HG02759 (cell line): ENCODE measurements at regions not wholly inside any gene's neighbourhood (a gene's known extent, or its start where the extent isn't known, plus 50 kb on each side); places are given as distances from the start of the nearest gene placed in this dataset.

Source experiments
- ATAC-seq: cut with Tn5 transposase; IDR thresholded peaks from one replicate; pipeline ENCODE4 v1.9.1; 2021; ENCODE audit warnings: mild to moderate bottlenecking, moderate library complexity; ENCODE audit not compliant: unreplicated experiment

DNA sequence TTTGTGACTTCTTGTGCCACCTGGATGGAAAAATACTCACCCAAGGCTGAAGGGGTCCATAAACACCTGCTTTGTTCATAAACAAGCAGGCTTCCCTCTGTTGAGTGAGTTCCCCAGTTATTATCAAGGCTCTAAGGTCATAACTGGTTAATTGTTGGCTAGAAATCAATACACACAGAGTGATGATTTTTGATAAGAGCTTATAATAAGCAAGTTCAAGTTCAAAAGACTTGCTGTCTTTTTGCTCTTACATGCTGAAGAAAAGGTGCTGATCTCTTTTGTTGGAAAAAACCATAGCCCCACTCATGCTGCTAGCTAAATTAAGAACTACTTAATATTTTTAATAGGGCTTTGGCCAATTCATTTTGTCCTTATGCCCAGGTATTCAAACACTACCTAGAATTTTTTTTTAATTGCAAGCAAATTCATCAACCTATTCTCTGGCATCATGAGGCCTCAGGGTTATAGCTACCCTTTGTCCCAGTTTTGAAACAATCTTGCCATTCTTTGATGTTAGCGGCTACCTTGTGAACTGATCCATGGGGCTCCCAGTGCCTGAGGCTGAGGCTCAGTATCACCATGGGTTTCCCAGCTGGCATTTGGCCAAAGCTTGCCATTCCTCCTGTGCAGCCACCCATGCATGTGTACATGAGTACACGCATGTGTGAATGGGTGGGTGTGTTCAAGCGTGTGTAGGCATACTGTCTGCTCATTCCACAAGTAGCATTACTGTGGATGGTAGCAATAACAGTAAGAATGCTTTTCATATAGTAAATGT is 127.6 kb upstream of the LPP start:
- ATAC-seq, result no peak

DNA sequence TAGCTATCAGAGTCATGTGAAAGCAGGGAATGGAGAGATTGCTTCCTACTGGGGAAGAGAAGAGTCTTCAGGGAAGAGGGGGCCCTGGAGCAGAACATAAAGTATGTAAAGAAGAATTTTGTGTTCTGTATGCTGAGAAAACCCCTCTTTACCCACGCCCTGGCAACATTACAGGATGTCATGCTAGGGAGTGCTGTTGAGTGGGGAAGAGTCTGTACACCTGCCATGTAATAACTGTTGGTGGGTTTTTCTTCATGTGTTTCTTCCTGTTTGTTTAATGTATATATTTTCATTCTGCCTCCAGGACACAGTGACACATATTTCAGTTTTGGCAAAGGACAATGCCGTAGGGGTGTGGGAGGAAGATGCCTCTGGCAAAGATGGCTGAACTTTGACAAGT is 122.8 kb upstream of the LPP start:
- no peak for ATAC-seq

DNA sequence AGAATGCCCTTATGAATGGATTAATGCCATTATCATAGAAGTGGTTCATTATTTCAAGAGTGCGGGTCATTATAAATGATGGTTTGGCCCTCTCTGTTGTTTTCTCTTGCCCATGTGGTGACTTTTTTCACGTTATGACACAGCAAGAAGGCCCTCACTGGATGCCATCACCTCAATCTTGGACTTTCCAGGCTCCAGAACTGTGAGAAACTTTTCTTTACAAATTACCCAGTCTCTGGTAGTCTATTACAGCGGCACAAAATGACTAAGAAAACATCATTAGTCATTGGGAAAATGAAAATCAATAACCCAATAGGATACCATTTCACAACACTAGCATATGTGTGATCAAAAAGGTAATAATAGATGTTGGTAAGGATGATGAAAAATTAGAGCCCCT is 119.0 kb upstream of the LPP start:
- no peak for ATAC-seq

DNA sequence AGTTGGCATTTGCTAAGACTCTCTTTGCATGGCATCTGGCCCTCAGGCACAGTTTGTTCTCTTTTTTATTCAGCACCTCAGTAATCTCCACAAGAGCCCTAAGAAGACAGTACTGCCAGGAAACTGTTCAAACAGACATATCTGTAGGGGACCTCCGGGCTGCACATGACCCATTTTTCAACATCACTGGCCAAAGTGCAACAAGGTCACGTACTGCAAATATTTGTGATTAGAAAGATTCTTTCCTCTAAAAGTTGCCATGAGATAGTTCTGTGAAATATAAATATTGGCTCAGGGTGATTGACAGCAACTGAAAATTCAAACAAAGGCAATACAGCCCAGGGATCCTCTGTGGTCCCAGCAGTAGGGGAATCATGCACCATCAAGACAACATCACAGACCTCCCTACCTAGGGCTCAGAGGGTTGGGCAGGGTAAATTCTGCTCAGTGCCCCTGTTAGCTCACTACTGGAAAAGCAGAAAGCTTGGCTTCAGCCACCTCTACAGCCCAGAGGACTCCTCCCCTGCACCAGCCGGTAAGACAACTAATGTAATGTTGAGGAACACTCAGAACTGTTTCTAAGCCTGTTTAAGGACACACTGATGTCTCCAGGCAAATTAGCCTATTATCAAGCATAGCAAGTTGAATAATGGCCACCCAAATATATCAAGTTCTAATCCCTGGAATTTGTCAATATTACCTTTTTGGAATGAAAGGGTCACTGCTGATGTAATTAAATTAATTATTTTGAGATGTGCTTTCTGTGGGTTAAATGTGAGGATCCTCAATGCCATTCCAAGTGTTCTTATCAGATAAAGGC is 117.4 kb upstream of the LPP start:
- no peak for ATAC-seq

DNA sequence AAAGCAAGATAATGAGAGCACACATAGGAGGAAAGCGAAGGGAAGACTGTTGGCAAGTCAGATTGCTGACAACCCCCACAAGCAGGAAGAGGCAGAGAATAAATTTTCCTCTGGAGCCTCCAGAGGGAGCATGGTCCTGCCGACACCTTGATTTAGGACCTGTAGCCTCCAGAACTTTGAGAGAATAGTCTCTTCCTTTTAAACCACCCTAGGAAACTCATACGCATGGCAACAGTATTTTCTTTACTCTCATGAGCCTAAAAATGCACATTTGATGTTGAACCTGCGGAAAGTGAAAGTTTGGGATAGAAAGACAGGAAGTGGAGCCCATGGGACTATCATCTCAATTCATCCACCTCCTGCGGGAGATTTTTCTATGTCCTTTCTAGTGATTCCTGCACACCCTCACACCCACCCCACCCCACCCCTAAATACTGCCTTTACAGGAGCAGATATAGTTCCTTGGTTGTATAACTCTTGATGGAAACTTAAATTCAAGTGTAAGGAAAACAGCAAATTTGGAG is 116.7 kb upstream of the LPP start:
- ATAC-seq, result no peak

DNA sequence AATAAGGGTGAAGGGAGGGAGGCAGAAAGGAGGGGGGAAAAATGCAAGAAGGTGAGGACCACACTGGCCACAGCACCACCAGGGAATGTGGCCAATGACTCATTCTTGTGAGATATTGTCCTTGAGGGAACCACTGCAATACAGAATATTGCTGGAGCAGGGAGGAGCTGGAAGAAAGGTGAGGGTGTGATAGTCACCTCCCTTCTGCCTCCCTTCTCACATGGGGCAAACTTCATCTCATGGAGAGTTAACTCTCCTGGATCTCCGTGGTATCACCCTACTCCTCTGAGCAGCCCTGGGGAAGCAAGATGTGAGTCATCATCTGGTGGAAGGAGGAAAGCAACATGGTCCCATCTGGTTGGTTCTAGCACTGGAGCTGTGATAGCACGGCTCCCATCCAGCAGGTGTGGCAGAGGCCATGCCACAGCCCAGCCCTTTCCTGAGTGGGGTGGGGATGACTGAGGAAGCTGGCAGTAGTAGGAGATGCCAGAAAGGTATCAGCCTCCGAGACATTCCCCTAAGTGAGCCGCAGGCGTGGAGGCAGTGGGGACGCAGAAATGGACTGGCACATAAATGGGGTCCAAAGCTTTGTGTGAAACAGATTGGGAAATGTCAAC is 115.9 kb upstream of the LPP start:
- no peak for ATAC-seq

DNA sequence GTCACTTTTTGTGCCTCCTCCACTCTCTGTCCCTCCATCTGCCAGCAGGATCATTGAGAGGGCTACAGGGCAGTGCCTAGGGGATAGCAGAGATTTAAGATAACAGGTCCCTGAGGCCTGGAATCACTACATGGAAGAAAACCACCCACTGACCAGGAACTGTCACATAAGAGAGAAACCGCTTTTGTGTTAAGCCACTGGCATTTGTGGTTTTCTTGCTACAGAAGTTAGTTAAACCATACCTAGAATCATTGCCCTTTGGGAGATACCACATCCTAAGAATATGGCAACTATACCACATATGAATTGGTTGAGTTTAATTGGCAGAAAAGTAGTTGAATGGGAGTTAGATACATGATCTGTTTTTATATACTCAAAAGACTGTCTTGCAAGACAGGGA is 112.8 kb upstream of the LPP start:
- ATAC-seq, result no peak

DNA sequence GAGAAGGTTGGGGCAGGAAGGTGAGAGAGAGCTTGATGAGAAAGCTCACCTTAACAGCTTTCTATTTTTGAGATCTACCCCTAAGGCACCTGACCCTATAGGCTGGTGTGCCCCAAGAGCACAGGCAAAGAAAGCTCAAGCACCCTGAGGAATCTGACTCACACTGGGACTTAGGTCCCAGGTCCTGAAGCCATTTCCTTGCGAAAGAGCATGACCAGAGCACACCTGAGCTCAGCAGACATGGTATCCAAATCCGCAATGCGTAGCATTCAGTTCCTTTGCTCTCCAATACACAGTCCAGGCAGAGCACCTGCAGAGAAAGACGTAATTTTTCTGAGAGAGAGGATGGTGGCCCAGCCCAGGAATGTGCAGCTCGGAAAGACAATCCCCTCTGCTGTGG is 112.1 kb upstream of the LPP start:
- no peak for ATAC-seq

DNA sequence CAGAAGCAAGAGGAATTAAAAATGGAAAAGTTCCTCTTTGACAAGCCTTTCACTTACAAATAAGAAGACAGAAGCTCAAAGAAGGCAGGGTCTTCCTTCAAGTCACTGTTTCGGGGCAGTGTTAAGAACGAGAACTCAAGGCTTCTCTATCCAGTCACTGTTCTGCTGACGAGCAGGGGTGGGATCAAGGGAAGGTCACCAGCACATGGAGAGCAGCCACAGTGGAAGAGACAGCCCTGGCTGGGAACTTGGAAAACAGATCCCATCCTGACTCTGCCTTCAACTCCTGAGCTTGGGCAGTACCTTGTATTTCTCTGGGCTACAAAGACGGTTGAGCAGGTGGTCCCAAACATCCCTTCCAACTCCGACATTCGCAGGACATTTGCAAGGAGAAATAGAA is 111.5 kb upstream of the LPP start:
- ATAC-seq, result no peak

DNA sequence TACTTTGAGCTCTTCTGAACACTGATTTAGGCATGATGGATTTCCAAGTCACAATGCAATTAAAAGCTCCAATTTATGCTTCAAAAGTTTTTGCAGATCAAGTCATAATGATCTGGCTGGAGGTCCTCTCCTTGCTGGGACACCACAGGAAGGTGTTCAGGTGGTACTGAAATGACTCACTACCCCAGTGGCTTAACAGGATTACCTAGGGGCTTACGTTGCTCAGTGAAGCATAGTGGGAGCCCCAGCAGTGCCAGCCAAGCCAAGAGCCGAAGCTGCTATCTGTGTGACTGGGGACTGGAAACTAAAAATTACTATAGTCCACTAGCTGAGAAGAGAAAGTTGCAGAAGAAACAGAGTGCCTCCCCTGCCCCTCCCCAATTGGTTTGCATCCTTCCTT is 110.1 kb upstream of the LPP start:
- ATAC-seq, result no peak

DNA sequence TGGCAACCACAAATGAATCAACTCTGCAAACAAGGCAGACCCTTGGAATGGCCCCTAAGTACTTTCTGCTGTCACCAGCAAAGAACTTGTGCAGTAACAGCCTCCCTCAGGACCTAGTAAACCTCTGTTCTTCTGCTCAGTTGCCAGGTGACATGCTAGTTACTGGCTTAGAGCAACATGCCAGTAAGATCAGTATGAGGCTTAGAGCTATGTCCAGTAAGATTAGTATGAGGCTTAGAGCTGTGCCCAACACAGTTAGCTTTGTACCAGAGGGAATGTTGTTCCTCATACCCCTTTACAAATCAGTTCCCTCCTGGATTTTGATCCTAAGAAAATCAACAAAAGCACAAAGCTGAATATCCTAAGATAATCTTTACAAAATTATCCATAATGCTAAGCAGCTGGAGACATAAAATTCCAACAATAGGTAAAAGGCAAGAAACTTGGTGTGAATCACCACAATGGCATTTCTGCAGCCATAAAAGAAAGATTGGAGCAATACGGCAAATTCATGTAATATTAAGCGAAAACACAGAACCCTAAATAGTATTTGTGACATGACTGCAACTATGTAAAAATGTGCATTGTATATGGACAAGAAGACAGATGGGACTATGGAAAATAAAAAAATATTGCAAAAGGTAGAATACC is 107.3 kb upstream of the LPP start:
- ATAC-seq, result no peak

DNA sequence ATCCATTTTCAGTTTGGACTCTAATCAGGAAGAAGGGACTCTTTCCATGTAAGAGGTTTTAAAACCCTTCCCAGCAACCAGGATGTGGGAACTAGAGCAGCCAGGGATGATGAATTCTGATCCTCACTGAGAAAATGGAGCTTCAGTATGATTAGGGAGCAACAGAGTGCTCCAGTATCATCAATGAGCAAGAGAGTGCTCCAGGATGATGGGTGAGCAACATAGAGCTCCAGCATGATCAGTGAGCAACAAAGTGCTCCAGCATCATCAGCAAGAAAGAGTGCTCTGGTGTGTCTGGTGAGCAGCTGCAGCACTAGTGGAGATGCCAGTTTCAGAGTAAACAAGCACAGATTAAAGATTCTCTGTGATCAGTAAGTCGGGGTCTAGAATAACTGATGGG is 106.4 kb upstream of the LPP start:
- no peak for ATAC-seq

DNA sequence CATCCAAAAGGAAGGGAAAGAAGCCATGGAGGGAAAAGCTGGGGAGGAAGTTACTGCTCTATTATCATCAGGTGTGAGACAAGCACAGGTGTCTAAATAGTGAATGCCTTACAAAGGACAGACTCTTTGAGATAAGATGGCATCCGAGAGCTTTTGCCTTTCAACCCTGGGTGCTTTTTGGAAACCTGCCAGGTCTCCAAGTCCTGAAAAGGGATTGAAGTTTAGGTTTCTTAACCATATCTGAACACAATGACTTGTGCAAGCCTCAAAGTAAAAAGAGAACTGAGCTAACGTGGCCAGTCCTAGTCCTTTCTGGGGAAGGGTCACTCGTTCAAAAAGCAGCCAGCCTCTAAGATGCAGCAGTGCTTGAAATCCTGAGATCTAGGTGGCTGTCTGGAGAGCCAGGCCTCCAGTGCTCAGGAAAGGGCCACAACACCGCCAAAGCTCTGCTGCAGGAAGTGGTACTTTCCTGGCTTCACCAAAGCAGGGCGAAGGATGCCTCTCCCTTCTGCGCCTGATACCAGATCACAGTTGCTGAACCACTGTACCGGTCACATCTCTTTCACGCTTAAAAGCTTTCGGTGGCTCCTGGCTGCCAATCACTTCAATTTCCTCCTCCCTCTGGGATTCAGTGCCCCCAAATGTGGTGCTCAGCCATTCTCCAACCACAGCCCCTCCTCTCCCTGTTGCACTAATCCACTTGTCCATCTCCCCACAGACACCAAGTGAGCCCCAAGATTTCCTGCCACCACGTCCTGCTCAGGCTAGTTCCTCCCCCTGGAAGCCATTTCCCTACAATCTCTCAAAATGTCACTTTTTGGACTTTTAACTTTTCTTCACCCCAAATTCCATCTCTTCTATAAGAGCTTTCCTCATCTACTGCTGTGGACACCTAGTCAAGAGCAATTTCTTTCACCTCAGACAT is 104.1 kb upstream of the LPP start:
- no peak for ATAC-seq

DNA sequence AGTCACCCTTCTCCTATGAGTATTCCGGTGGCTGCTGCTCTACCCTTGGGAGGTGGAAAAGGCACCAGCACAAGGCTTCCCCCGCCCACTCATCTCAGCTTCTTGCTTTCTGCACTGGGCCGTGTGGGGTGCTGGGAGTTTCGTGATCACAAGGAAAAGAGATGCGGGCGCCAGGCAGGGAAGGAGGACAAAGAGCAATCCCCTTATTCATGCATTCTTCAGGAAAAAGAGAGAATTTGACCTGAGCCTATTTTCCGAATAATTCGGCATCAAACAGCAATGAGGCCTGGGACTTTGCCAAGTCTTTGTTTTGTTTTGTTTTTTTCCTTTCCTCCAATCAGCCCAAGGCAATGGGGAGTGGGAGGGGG is 102.2 kb upstream of the LPP start:
- no peak for ATAC-seq

DNA sequence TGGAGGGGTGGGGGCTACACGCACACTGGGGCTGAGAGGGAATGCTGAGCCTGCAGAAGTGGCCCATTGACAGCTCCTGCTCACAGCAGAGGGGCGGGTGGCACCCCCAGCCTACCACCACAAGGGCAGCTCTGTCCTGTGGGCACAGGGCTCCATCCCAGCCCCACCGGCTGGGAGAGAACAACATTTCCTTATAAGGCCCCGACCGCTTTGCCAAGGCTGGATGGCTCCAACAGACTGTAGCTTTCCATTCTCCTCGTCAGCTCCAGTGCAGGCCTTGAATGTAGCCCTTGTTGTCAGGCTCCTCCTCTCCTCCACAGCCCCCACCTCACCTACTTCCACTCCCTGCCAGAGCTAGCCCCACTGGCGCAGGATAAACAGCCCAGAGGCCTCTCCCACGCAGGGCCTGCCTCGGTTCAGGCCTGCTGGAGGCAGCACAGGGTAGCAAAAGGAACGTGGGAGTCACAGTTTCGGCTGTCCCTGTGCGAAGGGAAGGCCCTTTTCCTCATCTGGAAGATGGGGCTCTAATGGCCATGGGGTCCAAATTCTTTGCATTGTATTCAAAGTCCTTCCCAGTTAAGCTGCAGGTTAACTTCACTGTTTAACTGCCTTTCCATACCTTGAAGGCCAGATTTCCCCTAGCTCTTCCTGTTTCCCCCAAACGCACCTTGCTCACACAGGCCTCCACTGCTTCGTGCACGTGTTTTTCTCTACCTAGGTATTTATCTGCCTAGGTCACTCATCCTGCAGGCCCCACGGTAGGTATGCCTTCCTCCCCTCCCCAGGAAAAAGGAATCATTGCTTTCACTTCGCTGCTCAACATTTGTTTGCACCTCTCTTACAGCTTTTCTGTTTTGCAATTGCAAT is 101.6 kb upstream of the LPP start:
- no peak for ATAC-seq

DNA sequence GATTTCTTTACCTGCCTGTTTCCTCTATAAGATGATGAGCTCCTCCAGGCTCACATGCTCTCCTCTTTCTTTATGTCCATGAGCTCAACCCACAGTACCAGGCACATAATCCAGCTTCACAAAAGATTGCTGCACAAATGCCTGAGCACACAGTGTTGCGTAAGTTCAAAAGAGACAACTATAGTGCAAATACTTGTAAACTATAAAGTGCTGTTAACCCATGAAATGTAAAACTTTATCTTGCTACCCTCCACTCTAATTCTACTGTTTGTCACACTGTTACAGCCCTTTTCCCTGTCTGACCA is 101.0 kb upstream of the LPP start:
- ATAC-seq, result no peak

DNA sequence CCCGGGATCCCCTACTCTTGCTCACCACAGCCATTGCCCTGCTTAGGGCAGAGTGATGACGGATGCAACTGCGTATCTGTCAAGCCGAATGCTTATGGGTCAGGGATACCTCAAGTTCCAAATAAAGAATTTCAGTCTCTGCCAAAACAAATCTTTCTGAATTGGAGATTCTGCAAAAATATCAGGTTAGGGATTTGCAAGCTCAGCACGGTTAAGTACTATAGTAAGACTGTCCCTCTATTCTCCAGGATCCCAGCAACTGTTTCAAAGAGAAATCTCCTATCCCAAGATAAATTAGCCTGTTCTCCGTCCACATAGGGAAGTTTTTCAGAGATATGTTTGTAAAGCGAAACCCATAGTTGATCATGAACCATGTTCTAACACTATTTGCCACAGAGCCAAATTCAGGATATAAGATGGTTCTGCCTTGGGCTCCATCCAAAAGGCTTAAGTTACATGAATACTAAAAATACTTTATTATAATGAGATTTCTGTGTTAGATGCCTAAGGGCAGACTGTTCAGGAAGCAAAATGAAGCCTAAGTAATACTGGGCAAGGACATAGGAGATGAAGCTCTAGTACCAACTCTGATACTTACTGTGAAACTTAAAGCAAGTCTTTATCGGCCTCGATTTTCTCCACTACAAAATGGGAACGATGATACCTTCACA is 100.1 kb upstream of the LPP start:
- no peak for ATAC-seq

DNA sequence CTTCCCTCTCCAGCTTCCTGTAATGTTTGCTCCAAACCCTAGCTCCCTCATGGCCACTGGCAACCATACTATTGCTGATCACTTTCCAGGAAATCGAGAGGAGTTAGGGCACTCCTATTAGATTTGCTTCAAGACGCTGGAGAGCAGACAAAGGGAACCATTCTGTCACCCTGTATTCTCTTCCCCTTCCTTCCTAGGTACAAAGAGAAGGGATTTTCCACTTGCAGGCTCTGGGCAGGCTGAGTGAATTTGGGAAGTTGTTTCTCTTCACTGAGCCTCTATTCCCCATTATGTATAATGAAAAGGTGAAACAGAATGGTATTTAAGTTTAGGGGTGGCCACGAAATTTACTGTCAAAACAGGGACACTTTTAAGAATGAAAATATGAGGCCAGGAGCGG is 99.4 kb upstream of the LPP start:
- no peak for ATAC-seq

DNA sequence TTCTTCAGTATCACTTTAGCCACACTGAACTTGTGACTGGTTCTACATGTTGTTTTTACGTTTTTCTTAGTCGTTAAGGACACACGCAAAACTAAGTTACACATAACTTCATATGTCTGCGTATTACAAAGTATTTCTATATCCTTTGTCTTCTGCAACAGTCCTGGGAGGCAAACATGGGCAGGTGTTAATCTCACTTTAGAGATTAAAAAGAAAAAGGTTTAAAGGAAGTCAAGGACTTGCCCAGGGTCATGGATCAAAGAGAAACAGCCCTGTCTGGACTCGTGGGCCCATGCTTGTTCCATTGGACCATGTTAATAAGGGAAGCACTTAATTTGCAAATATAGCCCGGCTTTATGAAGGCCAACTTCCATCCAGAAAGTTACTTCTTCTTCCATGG is 98.6 kb upstream of the LPP start:
- ATAC-seq, result no peak
